H1 (cell line): ENCODE measurements at regions not wholly inside any gene's neighbourhood (a gene's known extent, or its start where the extent isn't known, plus 50 kb on each side); places are given as distances from the start of the nearest gene placed in this dataset.

Experiments used
- POLR2A ChIP-seq, 2 experiments: IDR thresholded peaks; 1 replicate in 1 of 2; 2 replicates in 1 of 2; pipeline ENCODE4 v1.6.1; 2011; ENCODE audit warnings: low read depth in 2 of 2, low read length in 2 of 2, mild to moderate bottlenecking in 2 of 2; ENCODE audit errors: control extremely low read depth in 1 of 2
- SUZ12 ChIP-seq: fragments of 200-600 bp; sonication (generic); IDR thresholded peaks from 2 replicates; pipeline ENCODE4 v1.6.1; 2012; ENCODE audit warnings: mild to moderate bottlenecking, inconsistent platforms, low read length, moderate library complexity, mixed read lengths

DNA sequence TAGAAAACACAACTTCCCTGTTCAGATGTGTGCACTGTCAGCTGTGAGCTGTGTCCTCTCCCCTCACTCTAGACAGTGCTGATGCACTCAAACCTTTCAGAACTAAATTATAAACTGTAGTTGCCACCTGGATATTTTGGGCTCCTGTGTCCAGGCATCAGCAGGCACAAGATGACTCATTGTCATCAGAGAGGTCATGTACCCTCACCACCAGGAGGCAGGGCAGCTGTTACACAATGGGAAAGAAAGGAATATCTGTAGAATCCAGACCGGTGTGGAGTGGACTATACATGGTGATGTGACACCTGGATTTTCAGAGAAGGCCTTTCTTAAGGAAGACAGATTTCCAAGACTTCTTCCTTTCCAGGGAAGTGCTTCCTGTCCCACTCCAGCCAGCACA lies 854.4 kb upstream of the AGA start:
- no peak for TF ChIP-seq SUZ12
- no peak for TF ChIP-seq POLR2A (IDR thresholded peaks at IDR 0.05; ENCODE audit: control extremely low read depth in 1 of 2, low read depth in 2 of 2, low read length in 2 of 2)
